Nephron progenitor cell (in vitro differentiated cells): ENCODE measurements at regions not wholly inside any gene's neighbourhood (a gene's known extent, or its start where the extent isn't known, plus 50 kb on each side); places are given as distances from the start of the nearest gene placed in this dataset.

Source experiments
- DNase-seq: peaks from one replicate; pipeline ENCODE4 v3.0.0; 2021
- H3K27ac Mint-ChIP-seq: 2 replicates; pipeline ENCODE4 v1.8.0; 2021; ENCODE audit warnings: mild to moderate bottlenecking, moderate library complexity, mixed read lengths
- H3K27me3 Mint-ChIP-seq: 2 replicates; pipeline ENCODE4 v1.8.0; 2021; ENCODE audit warnings: mild to moderate bottlenecking, low read depth, mixed read lengths; ENCODE audit not compliant: poor library complexity
- H3K36me3 Mint-ChIP-seq: 2 replicates; pipeline ENCODE4 v1.8.0; 2021; ENCODE audit warnings: low read depth, mixed read lengths
- H3K4me1 Mint-ChIP-seq: 2 replicates; pipeline ENCODE4 v1.8.0; 2021; ENCODE audit warnings: mixed read lengths
- H3K4me3 Mint-ChIP-seq: 2 replicates; pipeline ENCODE4 v1.8.0; 2021; ENCODE audit warnings: mild to moderate bottlenecking, moderate library complexity, mixed read lengths
- H3K9me3 Mint-ChIP-seq: 2 replicates; pipeline ENCODE4 v1.8.0; 2021; ENCODE audit warnings: mild to moderate bottlenecking, moderate library complexity, mixed read lengths
- TF ChIP-seq, protein P1 (sequence below): fragments of 200-600 bp; sonication (generic); IDR thresholded peaks from 2 replicates; pipeline ENCODE4 v1.5.0; 2021; ENCODE audit warnings: antibody characterized with exemption

DNA sequence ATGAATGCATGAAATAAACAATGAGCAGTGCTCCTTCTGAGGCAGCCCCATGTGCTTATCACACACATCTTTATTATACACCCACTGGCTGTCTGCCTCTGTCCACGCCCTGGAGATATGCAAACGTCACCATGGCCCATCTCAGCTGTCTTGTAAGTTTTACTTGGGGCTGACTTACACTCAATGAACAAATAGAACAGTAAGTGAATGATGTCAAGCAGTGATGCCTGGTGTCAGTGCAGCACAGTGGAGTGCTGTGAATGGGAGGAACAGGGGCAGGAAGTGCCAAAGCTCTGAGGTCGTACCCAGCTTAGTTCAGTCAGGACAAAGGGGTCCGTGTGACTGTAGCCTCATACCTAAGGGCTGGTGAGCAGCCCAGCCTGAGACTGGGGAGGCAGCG, 659.5 kb upstream of the HS6ST1 start:
- no peaks in the 10 kb centered on the region for H3K9me3 Mint-ChIP-seq
- DNase-seq, result no peak
- H3K4me1 Mint-ChIP-seq, result peaks cover 8% of the 10 kb centered on the region
- H3K27me3 Mint-ChIP-seq, result peaks cover 15% of the 10 kb centered on the region
- no peaks in the 10 kb centered on the region for H3K36me3 Mint-ChIP-seq
- no peak overlapping the region for H3K4me3 Mint-ChIP-seq
- peak overlapping the region; percentile 92 for H3K27ac Mint-ChIP-seq
- TF ChIP-seq, protein P1, sequence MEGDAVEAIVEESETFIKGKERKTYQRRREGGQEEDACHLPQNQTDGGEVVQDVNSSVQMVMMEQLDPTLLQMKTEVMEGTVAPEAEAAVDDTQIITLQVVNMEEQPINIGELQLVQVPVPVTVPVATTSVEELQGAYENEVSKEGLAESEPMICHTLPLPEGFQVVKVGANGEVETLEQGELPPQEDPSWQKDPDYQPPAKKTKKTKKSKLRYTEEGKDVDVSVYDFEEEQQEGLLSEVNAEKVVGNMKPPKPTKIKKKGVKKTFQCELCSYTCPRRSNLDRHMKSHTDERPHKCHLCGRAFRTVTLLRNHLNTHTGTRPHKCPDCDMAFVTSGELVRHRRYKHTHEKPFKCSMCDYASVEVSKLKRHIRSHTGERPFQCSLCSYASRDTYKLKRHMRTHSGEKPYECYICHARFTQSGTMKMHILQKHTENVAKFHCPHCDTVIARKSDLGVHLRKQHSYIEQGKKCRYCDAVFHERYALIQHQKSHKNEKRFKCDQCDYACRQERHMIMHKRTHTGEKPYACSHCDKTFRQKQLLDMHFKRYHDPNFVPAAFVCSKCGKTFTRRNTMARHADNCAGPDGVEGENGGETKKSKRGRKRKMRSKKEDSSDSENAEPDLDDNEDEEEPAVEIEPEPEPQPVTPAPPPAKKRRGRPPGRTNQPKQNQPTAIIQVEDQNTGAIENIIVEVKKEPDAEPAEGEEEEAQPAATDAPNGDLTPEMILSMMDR, result no peak

DNA sequence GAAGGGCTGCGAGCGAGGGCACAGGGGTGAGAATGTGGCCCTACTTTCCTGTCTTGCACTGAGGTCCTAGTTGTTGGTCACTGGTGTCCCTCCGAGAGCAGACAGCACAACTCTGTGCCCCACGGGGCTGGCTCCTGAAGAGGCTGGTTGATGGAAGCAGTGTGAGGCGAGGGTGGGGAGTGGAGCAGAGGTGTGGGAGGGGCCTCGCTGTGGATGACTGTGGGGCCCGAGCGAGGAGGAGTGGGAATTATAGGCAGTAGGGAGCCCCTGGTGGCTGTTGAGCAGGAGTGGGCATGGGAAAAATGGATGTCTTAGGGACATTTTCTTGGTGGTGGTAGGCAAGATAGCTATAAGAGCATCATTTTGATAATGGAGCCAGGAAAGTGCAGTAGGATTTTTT, 660.5 kb upstream of the HS6ST1 start:
- no peak overlapping the region for H3K4me3 Mint-ChIP-seq
- no peaks in the 10 kb centered on the region for H3K36me3 Mint-ChIP-seq
- DNase-seq, result no peak
- H3K4me1 Mint-ChIP-seq, result peaks cover 8% of the 10 kb centered on the region
- H3K9me3 Mint-ChIP-seq, result no peaks in the 10 kb centered on the region
- no peak overlapping the region for H3K27ac Mint-ChIP-seq
- TF ChIP-seq, protein P1, result no peak
- H3K27me3 Mint-ChIP-seq, result peaks cover 15% of the 10 kb centered on the region

GRCh38 chr2:128980475-128980874, 661.8 kb upstream of the HS6ST1 start:
- no peaks in the 10 kb centered on the region for H3K36me3 Mint-ChIP-seq

GRCh38 chr2:128981353-128981752, 662.7 kb upstream of the HS6ST1 start:
- Mint-ChIP-seq H3K4me3 (no peak overlapping the region), H3K4me1 (peaks cover 8% of the 10 kb centered on the region), H3K36me3 (no peaks in the 10 kb centered on the region), H3K9me3 (no peaks in the 10 kb centered on the region), H3K27me3 (peaks cover 15% of the 10 kb centered on the region), H3K27ac (peak overlapping the region; percentile 14)
- no peak for DNase-seq
- TF ChIP-seq, protein P1, result no peak

More at GRCh38 chr2:128980475-128980874, 661.8 kb upstream of the HS6ST1 start:
- Mint-ChIP-seq H3K4me1 (peaks cover 8% of the 10 kb centered on the region), H3K27me3 (peaks cover 15% of the 10 kb centered on the region), H3K9me3 (no peaks in the 10 kb centered on the region), H3K27ac (no peak overlapping the region), H3K4me3 (no peak overlapping the region)
- no peak for DNase-seq
- TF ChIP-seq, protein P1, result no peak

GRCh38 chr2:128982001-128982400, 663.3 kb upstream of the HS6ST1 start:
- peaks cover 8% of the 10 kb centered on the region for H3K4me1 Mint-ChIP-seq
- H3K36me3 Mint-ChIP-seq, result no peaks in the 10 kb centered on the region
- no peaks in the 10 kb centered on the region for H3K9me3 Mint-ChIP-seq
- DNase-seq, result no peak
- peaks cover 15% of the 10 kb centered on the region for H3K27me3 Mint-ChIP-seq
- H3K4me3 Mint-ChIP-seq, result no peak overlapping the region
- no peak overlapping the region for H3K27ac Mint-ChIP-seq
- TF ChIP-seq, protein P1, result no peak

DNA sequence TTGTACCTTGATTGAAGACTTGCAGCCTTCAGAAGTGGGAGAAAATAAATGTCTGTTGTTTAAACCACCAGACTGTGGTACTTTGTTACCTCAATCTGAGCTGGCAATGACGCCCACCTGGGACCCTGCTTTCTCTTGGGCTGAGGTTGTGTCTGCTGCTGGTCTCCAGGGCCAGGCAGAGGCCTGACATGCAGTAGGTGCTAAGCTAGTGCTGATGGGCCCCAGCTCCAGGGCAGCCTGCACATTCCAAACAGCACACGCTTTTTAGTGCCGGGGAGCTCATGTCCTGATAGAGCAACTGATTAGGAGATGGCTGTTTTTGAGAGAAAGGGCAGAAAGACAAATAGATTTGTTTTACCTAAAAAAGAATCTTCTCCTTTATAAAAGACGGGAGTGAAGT, 664.0 kb upstream of the HS6ST1 start:
- Mint-ChIP-seq H3K4me1 (peaks cover 8% of the 10 kb centered on the region), H3K36me3 (no peaks in the 10 kb centered on the region), H3K27me3 (peaks cover 15% of the 10 kb centered on the region), H3K4me3 (no peak overlapping the region), H3K27ac (no peak overlapping the region), H3K9me3 (no peaks in the 10 kb centered on the region)
- TF ChIP-seq, protein P1, result no peak
- no peak for DNase-seq
